ENCODE measurements at regions not wholly inside any gene's neighbourhood (a gene's known extent, or its start where the extent isn't known, plus 50 kb on each side); places are given as distances from the start of the nearest gene placed in this dataset.

DNA sequence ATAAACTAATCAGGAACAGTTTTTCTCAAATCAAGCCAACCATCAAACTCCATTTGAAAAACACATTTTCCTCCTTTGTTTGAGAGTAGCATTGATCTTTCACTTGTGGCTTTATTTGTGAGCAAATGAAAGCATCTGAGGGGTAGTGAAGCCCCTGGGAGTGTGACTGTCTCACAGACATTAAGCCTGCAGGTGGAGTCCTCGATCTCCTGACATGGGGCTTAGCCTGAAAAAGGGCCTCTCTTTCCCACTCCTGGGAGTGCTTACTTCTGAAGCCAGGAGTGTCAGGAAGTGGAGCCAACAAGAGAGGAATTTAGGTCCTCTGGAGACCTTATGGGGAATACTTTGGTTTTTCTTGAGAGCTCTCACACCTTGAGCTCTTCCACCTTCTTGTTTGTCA is 158.2 kb upstream of the SFRP2 start:
- Histone ChIP-seq H3K27me3 (ENCODE audit: insufficient read depth, low read depth) (no peaks in the 10 kb centered on the region), H2AFZ (ENCODE audit: low read depth) (peak overlapping the region; percentile 47), H3K36me3 (ENCODE audit: insufficient read depth) (no peaks in the 10 kb centered on the region), H3K9ac (peak overlapping the region; percentile 53; the same call in 1 of the 2 replicates), H4K20me1 (ENCODE audit: insufficient read depth) (no peaks in the 10 kb centered on the region), H3K4me1 (ENCODE audit: low read depth, poor library complexity, severe bottlenecking) (peaks cover 67% of the 10 kb centered on the region), H3K4me2 (peak overlapping the region; percentile 95), H3K79me2 (ENCODE audit: insufficient read depth, low read depth) (no peaks in the 10 kb centered on the region), H3K4me3 (IDR thresholded peaks at IDR 0.05; ENCODE audit: insufficient read depth, low read depth, low read length) (no peak overlapping the region), H3K27ac (peak overlapping the region; percentile 90)
- TF ChIP-seq, protein P1, sequence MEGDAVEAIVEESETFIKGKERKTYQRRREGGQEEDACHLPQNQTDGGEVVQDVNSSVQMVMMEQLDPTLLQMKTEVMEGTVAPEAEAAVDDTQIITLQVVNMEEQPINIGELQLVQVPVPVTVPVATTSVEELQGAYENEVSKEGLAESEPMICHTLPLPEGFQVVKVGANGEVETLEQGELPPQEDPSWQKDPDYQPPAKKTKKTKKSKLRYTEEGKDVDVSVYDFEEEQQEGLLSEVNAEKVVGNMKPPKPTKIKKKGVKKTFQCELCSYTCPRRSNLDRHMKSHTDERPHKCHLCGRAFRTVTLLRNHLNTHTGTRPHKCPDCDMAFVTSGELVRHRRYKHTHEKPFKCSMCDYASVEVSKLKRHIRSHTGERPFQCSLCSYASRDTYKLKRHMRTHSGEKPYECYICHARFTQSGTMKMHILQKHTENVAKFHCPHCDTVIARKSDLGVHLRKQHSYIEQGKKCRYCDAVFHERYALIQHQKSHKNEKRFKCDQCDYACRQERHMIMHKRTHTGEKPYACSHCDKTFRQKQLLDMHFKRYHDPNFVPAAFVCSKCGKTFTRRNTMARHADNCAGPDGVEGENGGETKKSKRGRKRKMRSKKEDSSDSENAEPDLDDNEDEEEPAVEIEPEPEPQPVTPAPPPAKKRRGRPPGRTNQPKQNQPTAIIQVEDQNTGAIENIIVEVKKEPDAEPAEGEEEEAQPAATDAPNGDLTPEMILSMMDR (conservative IDR thresholded peaks at IDR 0.05; ENCODE audit: low read depth, low read length) = no peak

DNA sequence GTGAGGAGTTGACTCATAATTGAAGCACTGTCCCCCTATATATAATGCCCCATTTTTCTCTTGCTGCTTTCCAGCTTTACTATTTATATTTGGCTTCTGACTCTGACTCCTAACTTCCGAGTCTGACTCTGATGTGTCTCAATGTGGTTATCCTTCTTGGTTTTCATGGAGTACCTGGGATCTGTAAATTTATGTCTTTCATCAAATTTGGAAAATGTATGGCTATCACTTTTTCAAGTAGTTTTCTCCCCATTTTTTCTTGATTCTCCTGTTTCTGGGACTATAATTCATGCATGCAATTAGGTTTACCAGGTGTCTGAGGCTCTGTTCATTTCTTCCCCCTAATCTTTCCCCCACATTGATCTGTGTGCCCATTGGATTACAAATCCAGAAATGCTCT is 156.8 kb upstream of the SFRP2 start:
- TF ChIP-seq, protein P1 (conservative IDR thresholded peaks at IDR 0.05; ENCODE audit: low read depth, low read length) = no peak
- no peaks in the 10 kb centered on the region for H3K36me3 ChIP-seq (ENCODE audit: insufficient read depth)
- peaks cover 53% of the 10 kb centered on the region for H3K4me1 ChIP-seq (ENCODE audit: low read depth, poor library complexity, severe bottlenecking)
- H3K27me3 ChIP-seq (ENCODE audit: insufficient read depth, low read depth) = no peaks in the 10 kb centered on the region
- no peaks in the 10 kb centered on the region for H4K20me1 ChIP-seq (ENCODE audit: insufficient read depth)
- no peak overlapping the region for H3K9ac ChIP-seq
- no peak overlapping the region for H3K4me2 ChIP-seq
- no peak overlapping the region for H3K27ac ChIP-seq
- H3K4me3 ChIP-seq (IDR thresholded peaks at IDR 0.05; ENCODE audit: insufficient read depth, low read depth, low read length) = no peak overlapping the region
- H3K79me2 ChIP-seq (ENCODE audit: insufficient read depth, low read depth) = no peaks in the 10 kb centered on the region
- H2AFZ ChIP-seq (ENCODE audit: low read depth) = no peak overlapping the region

DNA sequence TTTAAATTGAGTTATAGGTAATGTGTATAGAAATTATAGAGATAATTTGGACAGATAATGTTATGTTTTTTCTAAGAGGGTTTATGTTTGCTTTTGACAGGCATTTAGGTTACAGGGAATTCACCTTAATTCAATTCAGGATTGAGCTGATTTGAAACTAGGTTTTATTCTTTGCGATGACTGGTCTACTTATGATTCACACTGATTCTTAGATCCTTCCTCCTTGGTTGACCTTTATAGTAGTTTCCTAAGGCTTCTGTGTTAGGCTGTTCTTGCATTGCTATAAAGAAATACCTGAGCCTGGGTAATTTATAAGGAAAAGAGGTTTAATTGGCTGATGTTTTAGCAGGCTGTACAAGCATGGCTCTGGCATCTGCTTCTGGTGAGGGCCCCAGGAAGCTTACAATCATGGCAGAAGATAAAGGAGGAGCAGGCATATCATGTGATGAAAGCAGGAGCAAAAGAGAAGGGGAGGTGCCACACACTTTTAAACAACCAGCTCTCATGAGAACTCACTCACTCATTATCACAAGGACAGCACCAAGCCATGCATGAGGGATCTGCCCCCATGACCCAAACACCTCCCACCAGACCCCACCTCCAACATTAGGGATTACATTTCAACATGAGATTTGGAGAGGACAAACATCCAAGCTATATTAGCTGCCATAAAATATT is 155.0 kb upstream of the SFRP2 start:
- Histone ChIP-seq H3K9ac (no peak overlapping the region), H3K4me2 (no peak overlapping the region), H4K20me1 (ENCODE audit: insufficient read depth) (no peaks in the 10 kb centered on the region), H3K4me3 (IDR thresholded peaks at IDR 0.05; ENCODE audit: insufficient read depth, low read depth, low read length) (no peak overlapping the region), H3K36me3 (ENCODE audit: insufficient read depth) (no peaks in the 10 kb centered on the region), H3K27me3 (ENCODE audit: insufficient read depth, low read depth) (no peaks in the 10 kb centered on the region), H3K27ac (no peak overlapping the region), H3K79me2 (ENCODE audit: insufficient read depth, low read depth) (no peaks in the 10 kb centered on the region), H3K4me1 (ENCODE audit: low read depth, poor library complexity, severe bottlenecking) (peaks cover 35% of the 10 kb centered on the region), H2AFZ (ENCODE audit: low read depth) (no peak overlapping the region)
- TF ChIP-seq, protein P1 (conservative IDR thresholded peaks at IDR 0.05; ENCODE audit: low read depth, low read length) = no peak

DNA sequence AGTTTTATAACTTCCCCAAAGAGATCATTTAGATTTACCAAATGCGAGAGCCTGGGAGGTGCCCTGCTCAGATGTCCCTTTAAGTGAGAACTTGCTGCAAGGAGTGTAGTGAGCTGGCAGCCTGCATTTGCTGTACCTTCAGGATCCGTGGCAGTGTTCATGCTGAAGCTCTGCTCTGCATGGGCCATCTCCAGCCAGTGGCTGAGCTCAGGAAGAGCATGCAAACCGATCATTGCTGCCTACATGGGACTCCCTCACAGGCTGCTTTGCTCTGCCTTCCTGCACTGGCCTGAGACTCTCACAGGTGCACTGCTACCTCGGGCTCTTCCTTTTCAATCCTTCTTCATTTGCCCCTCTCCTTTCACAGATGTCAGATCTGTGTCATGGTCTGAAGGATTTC is 152.0 kb upstream of the SFRP2 start:
- H3K4me1 ChIP-seq (ENCODE audit: low read depth, poor library complexity, severe bottlenecking) = peaks cover 14% of the 10 kb centered on the region
- no peak overlapping the region for H3K4me3 ChIP-seq (IDR thresholded peaks at IDR 0.05; ENCODE audit: insufficient read depth, low read depth, low read length)
- H3K79me2 ChIP-seq (ENCODE audit: insufficient read depth, low read depth) = no peaks in the 10 kb centered on the region
- no peak overlapping the region for H3K9ac ChIP-seq
- H2AFZ ChIP-seq (ENCODE audit: low read depth) = no peak overlapping the region
- no peak overlapping the region for H3K4me2 ChIP-seq
- H3K27me3 ChIP-seq (ENCODE audit: insufficient read depth, low read depth) = no peaks in the 10 kb centered on the region
- TF ChIP-seq, protein P1 (conservative IDR thresholded peaks at IDR 0.05; ENCODE audit: low read depth, low read length) = no peak
- H3K27ac ChIP-seq = no peak overlapping the region
- no peaks in the 10 kb centered on the region for H4K20me1 ChIP-seq (ENCODE audit: insufficient read depth)
- no peaks in the 10 kb centered on the region for H3K36me3 ChIP-seq (ENCODE audit: insufficient read depth)
